ENCODE measurements at regions not wholly inside any gene's neighbourhood (a gene's known extent, or its start where the extent isn't known, plus 50 kb on each side); places are given as distances from the start of the nearest gene placed in this dataset.

GRCh38 chr10:2130705-2131305 lies 393.5 kb upstream of the ADARB2 start:
- DNase-seq, result no peak

GRCh38 chr10:2128991-2129390 lies 391.7 kb upstream of the ADARB2 start:
- DNase-seq, result no peak

- no peak for DNase-seq
These were observed 386.8 kb upstream of the ADARB2 start for GRCh38 chr10:2124135-2124534.

- no peak for DNase-seq
These were observed 385.3 kb upstream of the ADARB2 start for GRCh38 chr10:2122431-2123124.

GRCh38 chr10:2121929-2122328 lies 384.6 kb upstream of the ADARB2 start:
- DNase-seq, result no peak

- DNase-seq, result no peak
These were observed 384.0 kb upstream of the ADARB2 start for GRCh38 chr10:2121315-2121714.

GRCh38 chr10:2120746-2121145 lies 383.4 kb upstream of the ADARB2 start:
- no peak for DNase-seq

- no peak for DNase-seq
These were observed 382.0 kb upstream of the ADARB2 start for GRCh38 chr10:2119316-2119715.

GRCh38 chr10:2118201-2118600 lies 380.9 kb upstream of the ADARB2 start:
- no peak for DNase-seq

GRCh38 chr10:2117641-2118040 lies 380.3 kb upstream of the ADARB2 start:
- no peak for DNase-seq

- no peak for DNase-seq
These were observed 374.6 kb upstream of the ADARB2 start for GRCh38 chr10:2111965-2112364.

GRCh38 chr10:2108496-2108895 lies 371.2 kb upstream of the ADARB2 start:
- no peak for DNase-seq

- DNase-seq, result no peak
These were observed 369.3 kb upstream of the ADARB2 start for GRCh38 chr10:2106641-2107040.

- no peak for DNase-seq
These were observed 362.0 kb upstream of the ADARB2 start for GRCh38 chr10:2099321-2099720.

- DNase-seq, result no peak
These were observed 360.6 kb upstream of the ADARB2 start for GRCh38 chr10:2097937-2098336.

- no peak for DNase-seq
These were observed 356.8 kb upstream of the ADARB2 start for GRCh38 chr10:2094171-2094570.

GRCh38 chr10:2083591-2083990 lies 346.3 kb upstream of the ADARB2 start:
- DNase-seq, result no peak

GRCh38 chr10:2081501-2081900 lies 344.2 kb upstream of the ADARB2 start:
- no peak for DNase-seq

GRCh38 chr10:2079603-2080078 lies 342.3 kb upstream of the ADARB2 start:
- no peak for DNase-seq

- no peak for DNase-seq
These were observed 339.9 kb upstream of the ADARB2 start for GRCh38 chr10:2077231-2077630.

- DNase-seq, result no peak
These were observed 339.2 kb upstream of the ADARB2 start for GRCh38 chr10:2076528-2076927.

- no peak for DNase-seq
These were observed 329.7 kb upstream of the ADARB2 start for GRCh38 chr10:2067015-2067414.

GRCh38 chr10:2054728-2055127 lies 317.4 kb upstream of the ADARB2 start:
- no peak for DNase-seq

GRCh38 chr10:2053805-2054204 lies 316.5 kb upstream of the ADARB2 start:
- no peak for DNase-seq

GRCh38 chr10:2051108-2051507 lies 313.8 kb upstream of the ADARB2 start:
- no peak for DNase-seq
